ENCODE measurements at regions not wholly inside any gene's neighbourhood (a gene's known extent, or its start where the extent isn't known, plus 50 kb on each side); places are given as distances from the start of the nearest gene placed in this dataset.

DNA sequence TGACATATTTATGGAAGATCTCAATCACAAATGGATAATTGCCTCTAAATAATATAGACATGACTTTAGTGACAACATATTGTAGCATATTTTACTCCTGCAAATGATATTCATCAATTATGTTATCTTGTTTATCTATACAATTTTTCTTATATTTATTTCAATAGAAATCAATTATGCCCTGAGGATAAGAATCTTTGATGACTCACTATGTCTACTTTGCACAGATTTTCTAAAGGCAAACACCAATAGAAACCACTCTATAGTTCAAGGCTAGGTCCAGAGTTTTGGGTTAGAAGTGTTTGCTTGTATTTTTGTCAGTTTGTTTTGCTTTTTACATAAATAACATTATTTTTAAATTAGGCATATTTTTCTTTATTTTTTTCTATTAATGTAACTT, 879.0 kb downstream of the LTN1 start (continued):
- no peak for TF ChIP-seq AR (CRISPR knock-in tag; IDR thresholded peaks at IDR 0.05)
- TF ChIP-seq, protein P1, sequence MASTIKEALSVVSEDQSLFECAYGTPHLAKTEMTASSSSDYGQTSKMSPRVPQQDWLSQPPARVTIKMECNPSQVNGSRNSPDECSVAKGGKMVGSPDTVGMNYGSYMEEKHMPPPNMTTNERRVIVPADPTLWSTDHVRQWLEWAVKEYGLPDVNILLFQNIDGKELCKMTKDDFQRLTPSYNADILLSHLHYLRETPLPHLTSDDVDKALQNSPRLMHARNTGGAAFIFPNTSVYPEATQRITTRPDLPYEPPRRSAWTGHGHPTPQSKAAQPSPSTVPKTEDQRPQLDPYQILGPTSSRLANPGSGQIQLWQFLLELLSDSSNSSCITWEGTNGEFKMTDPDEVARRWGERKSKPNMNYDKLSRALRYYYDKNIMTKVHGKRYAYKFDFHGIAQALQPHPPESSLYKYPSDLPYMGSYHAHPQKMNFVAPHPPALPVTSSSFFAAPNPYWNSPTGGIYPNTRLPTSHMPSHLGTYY (CRISPR knock-in tag; IDR thresholded peaks at IDR 0.05): no peak

GRCh38 chr21:28112511-28112910, 880.2 kb downstream of the LTN1 start:
- Mint-ChIP-seq H3K9me3 (peaks cover 6% of the 10 kb centered on the region), H3K4me3 (no peak overlapping the region), H3K27ac (no peak overlapping the region), H3K36me3 (no peaks in the 10 kb centered on the region), H3K27me3 (ENCODE audit: low read depth) (no peaks in the 10 kb centered on the region), H3K4me1 (no peaks in the 10 kb centered on the region)
- ATAC-seq (no peak), DNase-seq (ENCODE audit: low spot score) (no peak)
- TF ChIP-seq MXD4 (CRISPR knock-in tag; IDR thresholded peaks at IDR 0.05; ENCODE audit: borderline replicate concordance) (no peak), ZNF425 (CRISPR knock-in tag; conservative IDR thresholded peaks at IDR 0.05) (no peak), ZBTB21 (CRISPR knock-in tag; IDR thresholded peaks at IDR 0.05; ENCODE audit: borderline replicate concordance) (no peak), TEAD4 (CRISPR knock-in tag; IDR thresholded peaks at IDR 0.05) (no peak), TCF7 (CRISPR knock-in tag; IDR thresholded peaks at IDR 0.05; ENCODE audit: low read depth) (no peak)
- CTCF ChIA-PET: interaction anchor here (0.7 kb wide), 1 partner anchor 110 kb away, joined by 3 read pairs; no protein-coding TSS in a partner anchor
- POLR2A ChIA-PET: interaction anchor here (0.7 kb wide), 1 partner anchor 30 kb away, joined by 4 read pairs; no protein-coding TSS in a partner anchor

- no peaks in the 10 kb centered on the region for H3K36me3 Mint-ChIP-seq
- no peaks in the 10 kb centered on the region for H3K27me3 Mint-ChIP-seq (ENCODE audit: low read depth)
- ChIA-PET POLR2A (no interaction called here), CTCF (interaction anchor here (1.7 kb wide), 1 partner anchor 225 kb away, joined by 4 read pairs; no protein-coding TSS in a partner anchor)
- ATAC-seq (no peak), DNase-seq (ENCODE audit: low spot score) (no peak)
- TF ChIP-seq ARID4B (CRISPR knock-in tag; IDR thresholded peaks at IDR 0.05; ENCODE audit: borderline replicate concordance) (no peak), JAZF1 (CRISPR knock-in tag; IDR thresholded peaks at IDR 0.05) (no peak), ELF4 (CRISPR knock-in tag; IDR thresholded peaks at IDR 0.05; ENCODE audit: low read depth) (no peak), JUN (CRISPR knock-in tag; IDR thresholded peaks at IDR 0.05) (no peak), AR (CRISPR knock-in tag; IDR thresholded peaks at IDR 0.05) (no peak), OVOL2 (CRISPR knock-in tag; IDR thresholded peaks at IDR 0.05; ENCODE audit: borderline replicate concordance) (no peak), NFYB (CRISPR knock-in tag; conservative IDR thresholded peaks at IDR 0.05; ENCODE audit: low read depth) (no peak)
- no peaks in the 10 kb centered on the region for H3K4me1 Mint-ChIP-seq
- H3K27ac Mint-ChIP-seq: no peak overlapping the region
- no peak overlapping the region for H3K4me3 Mint-ChIP-seq
- H3K9me3 Mint-ChIP-seq: no peaks in the 10 kb centered on the region
Observed at GRCh38 chr21:28111151-28111619, 881.5 kb downstream of the LTN1 start.
